Upper lobe of left lung (tissue), 6 donors: ENCODE measurements at regions not wholly inside any gene's neighbourhood (a gene's known extent, or its start where the extent isn't known, plus 50 kb on each side); places are given as distances from the start of the nearest gene placed in this dataset.
"Not testable (repeated sequence)": the region's sequence is repeated elsewhere in the genome, so short reads cannot be mapped to it uniquely, and the experiment has no call there.

Experiments
- ATAC-seq, 2 donors: fragments of 200-7000 bp; cut with Tn5 transposase; one replicate each; pipeline ENCODE4 v1.9.1; 2022; ENCODE audit warnings: mild to moderate bottlenecking in 2 of 2, moderate library complexity in 2 of 2; ENCODE audit not compliant: low FRiP score in 2 of 2
- DNase-seq, 2 donors: peaks; one replicate each; pipeline ENCODE4 v3.0.0-alpha.2; 2019 to 2020
- H3K27ac ChIP-seq, 4 donors: fragments of 200-600 bp; sonication (generic); one replicate each; pipeline ENCODE4 v1.5.1; 2016 to 2019
- H3K27me3 ChIP-seq, 4 donors: fragments of 200-600 bp; sonication (generic); one replicate each; pipeline ENCODE4 v1.5.1; 2017 to 2019
- H3K36me3 ChIP-seq, 4 donors: fragments of 200-600 bp; sonication (generic); one replicate each; pipeline ENCODE4 v1.5.1; 2016 to 2019
- H3K4me1 ChIP-seq, 4 donors: fragments of 200-600 bp; sonication (generic); one replicate each; pipeline ENCODE4 v1.5.1; 2018 to 2019
- H3K4me3 ChIP-seq, 4 donors: fragments of 200-600 bp; sonication (generic); one replicate each; pipeline ENCODE4 v1.5.1; 2017 to 2019; ENCODE audit warnings: mild to moderate bottlenecking in 2 of 4, moderate library complexity in 1 of 4
- H3K9me3 ChIP-seq, 4 donors: fragments of 200-600 bp; sonication (generic); one replicate each; pipeline ENCODE4 v1.5.1; 2018 to 2019
- CTCF ChIP-seq, 6 experiments: fragments of 450-650 bp in 4 of 6; fragments of 200-600 bp in 2 of 6; sonication (generic) in 2 of 6; IDR thresholded peaks; one replicate each; pipeline ENCODE4 v1.5.1; 2016 to 2019; ENCODE audit warnings: antibody characterized with exemption in 6 of 6
- EP300 ChIP-seq, 4 donors: sonication (generic); formaldehyde crosslinking; IDR thresholded peaks; one replicate each; pipeline ENCODE4 v1.5.1; 2017; ENCODE audit warnings: antibody characterized with exemption in 4 of 4, control low read depth in 2 of 4
- POLR2A ChIP-seq, 4 donors: fragments of 450-650 bp; IDR thresholded peaks; one replicate each; pipeline ENCODE4 v1.5.1; 2016 to 2017; ENCODE audit warnings: antibody characterized with exemption in 4 of 4, mild to moderate bottlenecking in 2 of 4
- POLR2AphosphoS5 ChIP-seq, 2 donors: sonication (generic); formaldehyde crosslinking; IDR thresholded peaks; one replicate each; pipeline ENCODE4 v1.5.1; 2017; ENCODE audit warnings: antibody characterized with exemption in 2 of 2
- WGBS, 2 donors: methylation state at CpG; one replicate each; pipeline ENCODE4 v1.1.5; 2017 to 2018; 5-methylcytosine and 5-hydroxymethylcytosine counted together
- donor health status: DM: no; HTN: no; CAD: no; lungs with moderate emphysema.
- donor health status: DM: no; HTN: yes; CAD: no; lungs with severe emphysema.

GRCh38 chr4:155042014-155042413, 166.4 kb upstream of the NPY2R start:
- Histone ChIP-seq H3K9me3 (no peaks in the 10 kb centered on the region), H3K27ac (no peak overlapping the region), H3K4me3 (no peak overlapping the region), H3K36me3 (no peaks in the 10 kb centered on the region), H3K27me3 (no peaks in the 10 kb centered on the region), H3K4me1 (no peaks in the 10 kb centered on the region)
- 40 to 43% methylated on average over 2 of the region's 2 CpGs for WGBS, 2 donors
- no peak for ATAC-seq
- TF ChIP-seq CTCF (IDR thresholded peaks at IDR 0.05) (no peak), EP300 (IDR thresholded peaks at IDR 0.05) (no peak), POLR2AphosphoS5 (IDR thresholded peaks at IDR 0.05) (no peak), POLR2A (IDR thresholded peaks at IDR 0.05) (no peak)
- no peak for DNase-seq

GRCh38 chr4:155044251-155044650, 164.2 kb upstream of the NPY2R start:
- H3K9me3 ChIP-seq, ATAC-seq, H3K36me3 ChIP-seq, H3K4me3 ChIP-seq, H3K27me3 ChIP-seq, H3K27ac ChIP-seq, H3K4me1 ChIP-seq: not testable (repeated sequence)
- WGBS, 2 donors = 94% methylated on average over 14 of the region's 22 CpGs; no CpG with 5 or more reads in 1 of the 2 donors
- peak in 1 of 2 donors; percentile 79 for DNase-seq

- Histone ChIP-seq H3K36me3 (no peaks in the 10 kb centered on the region), H3K4me3 (no peak overlapping the region), H3K27ac (no peak overlapping the region), H3K27me3 (no peaks in the 10 kb centered on the region), H3K9me3 (no peaks in the 10 kb centered on the region), H3K4me1 (no peaks in the 10 kb centered on the region)
- no peak for DNase-seq
- 67 to 84% methylated on average over 2 of the region's 2 CpGs for WGBS, 2 donors
- TF ChIP-seq POLR2AphosphoS5 (IDR thresholded peaks at IDR 0.05) (no peak), EP300 (IDR thresholded peaks at IDR 0.05) (no peak), CTCF (IDR thresholded peaks at IDR 0.05) (no peak), POLR2A (IDR thresholded peaks at IDR 0.05) (no peak)
- no peak for ATAC-seq
These were observed 160.7 kb upstream of the NPY2R start for GRCh38 chr4:155047755-155048154.

- not testable (repeated sequence) for DNase-seq, H3K4me1 ChIP-seq, H3K27ac ChIP-seq, ATAC-seq, H3K27me3 ChIP-seq, H3K36me3 ChIP-seq, H3K9me3 ChIP-seq, H3K4me3 ChIP-seq
- WGBS, 2 donors = 64 to 79% methylated on average over 1 of the region's 1 CpG
These were observed 154.4 kb upstream of the NPY2R start for GRCh38 chr4:155054042-155054441.

GRCh38 chr4:155060419-155060818, 148.0 kb upstream of the NPY2R start:
- H3K4me3 ChIP-seq = no peak overlapping the region
- no peak overlapping the region for H3K27ac ChIP-seq
- 85 to 98% methylated on average over 2 of the region's 2 CpGs for WGBS, 2 donors
- H3K27me3 ChIP-seq = no peaks in the 10 kb centered on the region
- no peaks in the 10 kb centered on the region for H3K9me3 ChIP-seq
- ATAC-seq (no peak), DNase-seq (no peak)
- H3K4me1 ChIP-seq = no peaks in the 10 kb centered on the region
- TF ChIP-seq POLR2A (IDR thresholded peaks at IDR 0.05) (no peak), EP300 (IDR thresholded peaks at IDR 0.05) (no peak), CTCF (IDR thresholded peaks at IDR 0.05) (no peak), POLR2AphosphoS5 (IDR thresholded peaks at IDR 0.05) (no peak)
- no peaks in the 10 kb centered on the region for H3K36me3 ChIP-seq

- Histone ChIP-seq H3K4me3 (no peak overlapping the region), H3K27ac (no peak overlapping the region), H3K9me3 (no peaks in the 10 kb centered on the region), H3K27me3 (no peaks in the 10 kb centered on the region), H3K4me1 (no peaks in the 10 kb centered on the region), H3K36me3 (no peaks in the 10 kb centered on the region)
- DNase-seq (no peak), ATAC-seq (no peak)
- 52 to 63% methylated on average over 1 of the region's 1 CpG for WGBS, 2 donors
- no peak for TF ChIP-seq EP300 (IDR thresholded peaks at IDR 0.05)
These were observed 147.6 kb upstream of the NPY2R start for GRCh38 chr4:155060873-155061272.
